HG02938 (cell line): ENCODE measurements at regions not wholly inside any gene's neighbourhood (a gene's known extent, or its start where the extent isn't known, plus 50 kb on each side); places are given as distances from the start of the nearest gene placed in this dataset.

Experiments
- ATAC-seq: cut with Tn5 transposase; IDR thresholded peaks from one replicate; pipeline ENCODE4 v1.9.1; 2021; ENCODE audit warnings: mild to moderate bottlenecking, moderate library complexity; ENCODE audit not compliant: unreplicated experiment

DNA sequence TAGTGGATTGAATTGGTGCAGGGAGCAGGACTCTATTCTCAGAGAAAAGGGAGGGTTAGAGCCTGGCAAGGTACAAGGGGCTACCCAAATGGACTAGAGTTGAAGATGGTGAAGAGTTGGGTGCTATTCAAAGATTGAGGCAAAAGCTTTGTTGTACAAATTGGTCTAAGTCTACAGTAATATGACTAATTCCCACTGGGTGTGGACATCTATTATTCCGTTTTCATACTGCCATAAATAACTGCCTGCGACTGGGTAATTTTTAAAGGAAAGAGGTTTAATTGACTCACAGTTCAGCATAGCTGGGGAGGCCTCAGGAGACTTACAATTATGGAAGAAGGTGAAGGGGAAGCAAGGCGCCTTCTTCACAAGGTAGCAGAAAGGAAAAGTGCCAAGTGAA is 266.3 kb downstream of the TPBG start:
- no peak for ATAC-seq

DNA sequence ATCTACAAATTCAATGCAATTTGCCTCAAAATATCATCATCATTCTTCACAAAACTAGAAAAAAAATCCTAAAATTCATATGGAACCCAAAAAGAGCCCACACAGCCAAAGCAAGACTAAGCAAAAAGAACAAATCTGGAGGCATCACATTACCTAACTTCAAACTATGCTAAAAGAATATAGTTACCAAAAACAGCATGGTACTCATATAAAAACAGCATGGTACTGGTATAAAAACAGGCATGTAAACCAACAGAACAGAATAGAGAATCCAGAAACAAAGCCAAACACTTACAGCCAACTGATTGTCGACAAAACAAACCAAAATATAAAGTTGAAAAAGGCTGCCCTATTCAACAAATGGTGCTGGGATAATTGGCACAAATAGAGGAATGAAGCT is 278.1 kb downstream of the TPBG start:
- ATAC-seq = no peak

DNA sequence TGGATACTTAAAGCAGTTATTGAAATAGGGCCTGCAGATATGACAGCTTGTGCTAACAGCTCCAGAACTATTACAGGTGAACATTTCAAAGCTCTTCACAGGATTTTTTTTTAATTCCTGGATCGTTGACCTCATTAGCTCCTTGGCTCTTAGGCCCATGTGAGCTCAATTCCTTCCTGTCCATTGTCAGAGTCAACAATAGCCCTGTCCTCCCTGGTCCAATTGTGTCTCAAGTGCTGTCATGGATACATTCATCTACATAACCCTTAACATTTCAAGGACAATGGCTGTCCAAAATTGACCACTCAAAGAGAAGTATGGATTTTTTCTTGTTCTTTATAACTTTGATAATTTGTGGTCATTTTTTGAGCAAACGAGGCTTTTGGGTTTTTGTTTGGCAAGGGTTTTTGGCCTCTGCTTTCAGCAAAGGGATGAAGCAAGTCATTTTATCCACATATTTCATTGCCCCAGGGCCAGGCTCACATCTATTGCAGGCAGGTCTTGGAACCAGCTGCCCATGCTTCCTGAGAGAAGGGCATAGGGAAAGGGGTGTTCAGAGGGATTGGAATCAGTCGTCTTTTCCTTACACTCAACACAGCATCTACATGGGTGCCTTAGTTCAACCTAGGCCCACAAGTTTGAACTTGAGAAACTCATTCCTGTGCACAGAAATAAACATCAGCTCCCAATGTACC is 282.1 kb downstream of the TPBG start:
- ATAC-seq = no peak

DNA sequence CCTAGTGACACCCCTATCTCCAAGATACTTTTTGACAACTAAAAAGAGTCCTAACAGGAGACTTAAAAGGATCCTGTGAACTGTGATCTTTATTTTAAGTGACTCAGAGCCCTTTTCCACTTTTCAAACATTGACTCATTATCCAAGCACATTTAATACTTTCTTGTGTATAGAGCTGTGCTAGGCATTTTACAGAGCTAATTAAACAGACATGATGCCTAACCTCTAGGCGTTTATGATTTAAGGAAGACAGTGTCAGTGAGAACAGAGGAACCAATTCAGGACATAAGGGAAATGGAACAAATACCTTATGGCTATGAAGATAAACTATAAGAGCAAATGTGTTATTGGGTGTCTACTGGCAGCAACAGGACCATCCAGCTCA is 282.6 kb downstream of the TPBG start:
- no peak for ATAC-seq

DNA sequence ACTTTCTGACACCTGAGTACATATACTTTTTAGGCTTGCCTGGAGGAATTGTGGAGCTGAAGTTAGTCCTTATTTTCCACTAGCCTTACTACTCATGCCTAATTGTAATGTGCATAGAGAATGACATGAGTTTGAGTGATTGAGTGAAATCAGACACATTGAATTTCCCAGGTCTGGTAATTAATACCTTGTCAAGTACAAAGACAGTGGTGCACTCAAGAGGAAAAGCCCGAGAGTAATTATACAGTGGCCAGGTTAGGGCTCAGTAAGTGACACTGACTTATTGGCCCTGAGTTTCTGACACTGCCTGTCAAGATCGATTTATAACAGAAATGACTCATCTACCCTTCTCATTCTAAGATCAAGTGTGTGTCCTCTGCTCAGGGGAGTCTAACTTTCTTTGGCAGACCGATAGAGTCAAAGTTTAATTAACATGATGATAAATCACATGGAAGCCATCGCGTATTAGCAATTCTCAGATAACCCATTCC is 288.3 kb downstream of the TPBG start:
- no peak for ATAC-seq

DNA sequence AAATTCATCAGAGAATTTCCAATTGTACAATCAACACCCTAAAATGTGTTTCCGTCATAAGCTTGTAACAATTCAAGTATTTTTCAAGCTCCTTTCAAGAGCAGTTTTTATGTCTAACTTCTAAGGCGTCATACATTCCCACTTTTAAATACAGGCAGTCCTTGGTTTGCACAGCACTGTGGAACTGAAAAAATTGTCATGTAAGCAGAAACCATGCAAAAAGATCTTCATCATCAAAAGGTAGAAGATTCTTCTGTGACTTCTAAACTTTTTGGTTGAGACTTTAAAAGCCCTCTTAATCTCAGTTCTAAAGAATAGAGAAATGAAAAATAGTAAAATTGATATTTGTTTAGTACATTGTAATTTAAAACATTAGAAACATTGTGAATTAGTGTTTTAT is 315.6 kb downstream of the TPBG start:
- ATAC-seq = no peak

DNA sequence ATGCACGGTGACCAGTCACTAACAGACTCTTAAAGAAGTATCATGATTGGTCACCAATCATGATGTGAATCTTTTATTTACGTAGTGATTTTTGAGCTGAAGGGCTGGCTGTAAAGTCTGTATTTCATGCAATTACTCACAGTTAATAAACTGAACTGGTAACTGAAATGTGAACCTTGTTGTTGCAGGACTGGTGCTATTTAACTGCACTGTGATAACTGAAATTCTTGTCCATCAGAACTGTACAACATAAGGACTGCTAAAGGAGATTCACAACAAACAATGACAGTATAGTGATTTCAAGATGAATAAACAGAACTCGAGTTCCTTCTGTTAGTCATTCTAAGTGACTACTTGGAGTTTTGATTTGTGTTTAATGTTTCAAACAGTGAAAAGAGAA is 316.6 kb downstream of the TPBG start:
- ATAC-seq = no peak

DNA sequence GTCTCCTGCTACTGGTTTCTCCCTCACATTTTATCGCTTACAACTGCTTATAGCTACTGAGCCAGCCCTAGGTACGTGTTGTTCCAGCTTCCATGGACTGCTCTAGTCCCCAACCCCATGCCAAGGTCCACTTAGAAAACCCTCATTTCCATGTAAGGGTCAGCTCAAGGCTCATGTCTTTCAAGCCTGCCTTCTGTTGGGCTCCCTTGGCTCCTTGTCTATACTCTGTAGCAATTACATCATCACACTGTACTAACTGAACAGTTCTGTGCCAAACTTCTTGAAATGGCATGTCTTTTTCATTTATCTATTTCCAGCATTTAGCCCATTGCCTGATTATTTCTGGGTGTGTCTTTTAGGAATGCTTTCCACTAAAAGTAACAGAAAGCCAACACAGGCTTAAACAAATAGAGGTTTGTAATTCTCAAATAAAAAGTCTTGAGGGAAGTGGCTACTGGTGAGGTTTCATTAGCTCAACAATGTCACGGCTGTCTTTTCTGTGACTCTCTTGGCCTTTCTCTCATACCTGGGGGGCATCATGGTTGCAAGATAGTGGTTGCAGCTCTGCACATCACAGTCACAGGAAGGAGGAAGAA is 317.6 kb downstream of the TPBG start:
- ATAC-seq = no peak

DNA sequence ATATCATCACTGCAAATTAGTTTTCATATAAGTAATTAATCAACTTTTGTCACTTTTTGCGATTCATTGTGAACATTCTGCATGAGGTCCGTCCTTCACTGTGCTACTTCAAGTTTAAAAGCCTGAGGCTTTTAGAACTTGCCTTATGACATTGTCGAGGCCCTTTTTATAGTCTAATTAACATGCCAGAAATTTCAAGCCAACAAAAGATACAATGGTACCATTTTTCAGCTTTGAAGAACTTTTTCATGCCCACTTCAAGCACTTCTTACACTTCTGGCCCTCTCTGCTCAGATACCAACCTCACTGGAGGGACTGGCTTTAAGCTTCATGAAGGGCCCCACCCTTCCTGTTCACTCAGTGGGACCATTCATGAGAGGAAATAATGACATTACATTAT is 323.1 kb downstream of the TPBG start:
- ATAC-seq = no peak

DNA sequence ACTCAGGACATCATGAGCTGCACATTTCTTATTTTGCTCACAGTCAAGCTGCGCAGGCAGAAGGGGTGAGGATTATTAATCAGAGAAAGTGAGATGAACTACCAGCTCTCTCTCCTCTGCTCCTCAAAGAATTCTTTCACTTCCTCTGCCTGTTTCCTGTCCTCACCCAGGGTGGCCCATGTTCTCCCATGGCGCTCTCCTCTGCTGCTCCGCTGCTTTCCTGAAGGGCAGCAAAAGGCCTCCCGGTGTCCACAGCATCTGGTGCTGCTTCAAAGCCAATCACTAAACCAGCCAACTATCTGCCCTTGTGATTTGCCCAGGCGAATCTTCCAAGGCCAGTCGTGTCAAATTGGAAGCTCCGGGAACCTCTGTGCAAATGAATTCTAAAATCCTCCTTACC is 324.2 kb downstream of the TPBG start:
- no peak for ATAC-seq

DNA sequence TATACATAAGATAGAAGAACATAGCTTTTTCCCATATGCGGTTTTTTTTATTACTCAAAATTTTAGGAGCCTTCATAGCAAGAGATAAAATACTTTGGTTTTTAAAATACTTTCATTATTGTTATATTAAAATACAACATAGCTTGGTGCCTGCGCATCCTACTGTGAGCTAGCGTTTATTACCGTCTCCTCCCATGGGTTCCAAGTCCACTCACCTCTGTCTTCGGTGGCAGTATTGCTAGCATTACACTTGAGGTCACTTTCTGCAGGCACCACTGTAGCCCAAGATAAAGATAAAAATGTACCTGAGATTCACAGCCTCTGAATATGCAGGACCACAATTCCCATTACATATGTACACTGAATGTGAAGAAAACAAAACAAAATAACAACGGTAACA is 326.7 kb downstream of the TPBG start:
- no peak for ATAC-seq

DNA sequence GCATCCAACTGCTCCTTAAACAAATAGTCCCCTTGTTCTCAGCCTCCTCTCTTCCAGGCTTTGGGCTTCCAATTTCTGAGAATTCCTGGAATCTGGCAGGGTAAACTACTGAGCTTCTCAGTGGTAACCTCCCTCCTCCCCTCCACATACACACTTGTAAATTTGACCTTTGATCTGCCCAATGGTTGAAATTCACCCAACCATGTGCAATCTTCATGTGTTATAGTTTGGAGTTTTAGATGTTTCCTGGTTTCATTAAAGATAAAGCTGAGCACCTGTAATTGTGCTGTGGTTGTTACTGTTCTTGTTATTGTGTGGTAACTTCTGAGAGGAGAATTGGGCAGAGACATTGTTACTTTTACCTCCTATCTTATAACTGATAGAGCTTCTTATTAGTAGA is 328.4 kb downstream of the TPBG start:
- no peak for ATAC-seq

DNA sequence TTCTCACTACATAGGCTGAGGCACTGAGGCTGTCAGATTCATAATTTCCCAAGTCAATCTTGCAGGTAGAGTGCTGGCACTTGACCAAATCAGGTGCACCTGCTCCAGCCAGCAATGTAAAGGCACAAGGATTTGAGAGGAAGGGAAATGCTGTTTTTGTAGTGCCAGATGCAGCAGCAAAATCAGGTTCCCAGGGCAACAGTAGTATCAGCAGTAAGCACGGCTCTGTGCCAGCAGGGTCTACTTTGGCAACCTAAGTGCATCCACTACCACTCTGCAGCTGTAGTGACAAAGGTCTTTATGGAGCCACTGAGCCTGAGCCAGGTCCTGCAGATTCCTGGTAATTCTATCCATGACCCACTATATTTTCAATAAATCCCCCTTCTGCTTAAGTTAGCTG is 329.5 kb downstream of the TPBG start:
- no peak for ATAC-seq

DNA sequence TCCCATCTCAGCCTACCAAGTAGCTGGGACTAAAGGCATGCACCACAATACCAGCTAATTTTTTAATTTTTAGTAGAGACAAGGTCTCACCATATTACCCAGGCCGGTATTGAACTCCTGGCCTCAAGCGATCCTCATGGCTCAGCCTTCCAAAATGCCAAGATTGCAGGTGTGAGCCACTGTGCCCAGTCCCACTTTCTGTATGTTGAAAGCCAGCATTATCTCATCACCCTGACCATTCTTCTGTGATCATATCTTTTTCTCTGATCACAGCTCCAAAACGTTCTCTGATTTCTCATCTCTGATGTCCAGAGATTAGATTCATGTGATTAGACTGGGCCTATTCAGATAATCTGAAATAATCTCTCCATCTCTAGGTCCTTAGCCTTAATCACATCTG is 337.7 kb downstream of the TPBG start:
- ATAC-seq = no peak

DNA sequence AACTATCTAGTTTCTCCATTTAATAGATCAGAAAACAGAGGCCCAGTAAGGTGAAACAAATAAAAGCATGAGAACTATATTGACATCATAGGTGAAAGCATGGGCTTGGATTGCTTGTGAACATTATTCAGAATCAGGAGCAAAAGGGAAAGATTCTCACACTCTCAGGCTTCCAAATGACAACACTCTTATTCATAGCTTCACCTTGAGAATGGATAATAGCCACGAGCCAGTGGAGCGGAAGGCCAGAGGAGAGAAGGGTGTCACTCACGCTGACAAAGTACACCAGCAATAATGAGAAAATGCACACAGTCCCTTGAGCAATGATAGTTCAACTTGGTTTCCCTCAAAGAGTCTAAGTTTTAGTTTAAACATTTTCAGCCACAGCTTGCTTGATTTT is 339.0 kb downstream of the TPBG start:
- ATAC-seq = no peak

DNA sequence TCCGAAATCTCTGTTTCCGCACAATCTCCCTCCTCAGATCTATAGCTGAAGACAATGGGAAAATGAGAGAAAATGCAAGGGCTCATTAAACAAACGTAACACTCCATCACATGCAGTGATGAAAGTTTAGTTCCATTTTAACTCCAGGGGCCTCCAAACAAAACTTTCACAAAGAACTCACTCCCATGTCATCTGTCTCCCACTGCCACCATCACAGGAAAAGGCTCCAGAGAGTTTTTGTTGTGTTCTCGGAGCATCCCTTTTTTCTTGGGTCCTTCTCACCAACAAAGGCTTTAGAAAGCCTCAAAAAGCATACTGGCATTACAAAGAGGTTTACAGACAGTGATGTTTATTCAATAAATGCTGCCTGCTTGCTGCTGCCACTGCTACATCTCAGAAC is 339.6 kb downstream of the TPBG start:
- no peak for ATAC-seq

DNA sequence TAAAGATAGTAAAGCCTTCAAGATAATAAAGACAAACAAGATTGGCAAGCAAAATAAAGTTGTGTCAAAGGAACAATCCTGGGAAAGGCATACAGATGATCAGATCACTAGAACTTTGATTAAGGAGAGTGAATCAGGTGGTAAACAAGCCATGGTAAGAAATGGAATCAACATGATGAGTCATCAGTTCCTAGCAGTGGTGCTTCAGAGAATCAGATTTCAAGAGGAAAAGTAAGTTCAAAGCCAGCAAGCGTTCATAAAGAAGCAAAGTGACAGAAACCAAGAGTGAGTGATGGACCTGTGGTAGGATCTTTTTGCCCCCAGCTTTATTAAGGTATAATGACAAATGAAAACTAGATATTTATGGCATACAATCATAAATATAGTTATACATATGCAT is 340.4 kb downstream of the TPBG start:
- ATAC-seq = no peak

DNA sequence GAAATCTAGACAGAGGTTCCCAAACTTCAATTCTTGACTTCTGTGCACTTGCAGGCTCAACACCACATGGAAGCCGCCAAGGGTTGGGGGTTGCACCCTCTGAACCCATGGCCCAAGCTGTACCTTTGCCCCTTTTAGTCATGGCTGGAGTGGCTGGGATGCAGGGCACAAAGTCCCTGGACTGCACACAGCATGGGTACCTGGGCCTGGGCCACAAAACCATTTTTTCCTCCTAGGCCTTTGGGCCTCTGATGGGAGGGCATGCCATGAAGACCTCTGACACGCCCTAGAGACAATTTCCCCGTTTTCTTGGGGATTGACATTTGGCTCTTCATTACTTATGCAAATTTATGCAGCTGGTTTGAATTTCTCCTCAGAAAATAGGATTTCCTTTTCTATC is 342.0 kb downstream of the TPBG start:
- no peak for ATAC-seq

DNA sequence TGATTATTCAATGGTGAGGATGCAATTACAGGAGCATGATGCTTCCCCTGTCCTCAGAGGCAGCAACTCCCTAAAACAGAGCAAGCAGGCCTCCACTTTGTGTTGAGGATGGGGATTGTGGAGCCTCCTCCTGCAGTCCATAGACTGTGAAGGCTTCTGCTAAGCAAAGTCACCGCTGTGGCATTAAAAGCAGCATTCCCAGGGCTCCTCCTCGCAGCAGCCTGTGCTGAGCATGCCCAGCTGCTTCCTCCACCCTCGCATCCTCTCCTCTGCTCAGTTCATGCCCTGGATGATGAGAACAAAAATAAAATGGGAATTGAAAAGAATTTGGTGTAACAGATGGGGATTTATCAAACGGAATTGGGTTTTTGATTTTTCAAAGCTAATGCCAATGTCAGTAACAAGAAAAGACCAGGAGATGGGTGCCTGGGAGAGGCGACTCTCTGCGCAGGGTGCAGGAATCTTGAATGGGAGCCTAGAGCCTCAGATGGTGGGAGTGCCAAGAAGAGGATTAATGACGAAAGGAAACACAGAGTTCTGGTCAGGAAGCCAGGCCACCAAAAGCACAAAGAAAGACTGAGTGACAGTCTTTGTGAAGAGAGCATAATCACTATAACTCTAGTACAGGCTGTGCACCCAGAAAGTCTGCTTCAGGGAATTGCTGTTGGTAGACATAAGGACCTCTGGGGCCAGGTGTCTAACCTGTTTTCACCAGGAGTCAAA is 347.6 kb downstream of the TPBG start:
- ATAC-seq = no peak

DNA sequence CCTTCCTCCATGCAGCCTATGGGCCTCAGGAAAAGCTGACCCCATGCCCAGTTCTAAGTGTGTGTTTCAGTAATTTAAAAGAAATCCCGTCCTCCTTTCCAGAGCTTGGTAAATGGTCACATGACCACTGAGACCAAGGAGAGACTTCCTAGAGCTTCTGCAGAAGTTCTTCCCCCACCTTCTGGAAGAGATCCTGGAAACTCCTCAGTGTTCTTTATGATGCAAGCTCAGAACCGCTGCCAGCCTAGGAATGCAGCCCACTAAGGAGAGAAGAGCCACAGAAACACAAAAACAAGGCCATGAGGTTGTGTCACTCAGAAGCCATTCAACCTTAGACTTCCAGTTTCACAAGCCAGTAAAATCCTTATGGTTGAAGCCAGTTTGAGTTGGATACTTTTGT is 348.4 kb downstream of the TPBG start:
- ATAC-seq = no peak

DNA sequence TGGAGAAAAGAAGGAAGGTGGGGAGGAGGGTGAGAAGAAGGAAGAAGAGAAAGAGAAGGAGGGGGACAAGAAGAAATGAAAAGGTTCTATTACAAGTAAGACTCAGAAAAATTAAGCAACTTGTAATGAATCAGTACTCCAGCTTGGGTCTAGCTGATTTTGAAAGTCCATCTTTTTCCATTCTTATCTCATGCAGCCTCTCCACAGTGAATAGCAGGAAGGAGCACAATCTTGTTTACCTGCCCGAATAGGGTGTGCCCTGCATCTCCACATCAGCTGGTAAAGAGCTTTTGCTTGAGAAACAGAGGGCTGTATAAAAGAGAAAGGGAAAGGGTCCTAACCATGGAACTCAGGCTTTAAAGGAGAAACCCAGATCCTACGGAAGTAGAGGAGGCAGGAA is 348.8 kb downstream of the TPBG start:
- ATAC-seq = no peak

DNA sequence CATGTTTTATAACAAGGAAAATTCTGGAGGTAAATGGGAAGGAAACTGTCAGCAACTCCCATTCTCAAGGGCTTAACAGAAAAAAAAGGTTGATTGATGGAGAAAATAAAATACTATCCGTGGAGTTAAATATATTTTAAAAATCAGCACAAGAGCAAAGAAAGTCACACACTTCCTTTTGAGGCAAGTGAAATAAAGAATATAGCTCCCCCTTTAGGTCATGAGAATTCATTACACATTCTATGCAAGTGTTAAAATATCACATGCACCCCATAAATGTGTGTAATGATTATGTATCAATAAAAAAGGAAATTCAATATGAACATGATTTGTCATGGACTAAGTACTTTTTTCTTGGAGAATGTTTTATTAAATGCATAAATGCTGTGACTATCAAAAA is 349.2 kb downstream of the TPBG start:
- ATAC-seq = no peak
